Heart right ventricle (tissue), 16 donors: ENCODE measurements at regions not wholly inside any gene's neighbourhood (a gene's known extent, or its start where the extent isn't known, plus 50 kb on each side); places are given as distances from the start of the nearest gene placed in this dataset.

ENCODE experiments used
- ATAC-seq, 8 donors: fragments of 200-7000 bp; cut with Tn5 transposase; one replicate each; pipeline ENCODE4 v1.9.1; 2020; ENCODE audit warnings: mild to moderate bottlenecking in 8 of 8, moderate library complexity in 8 of 8, moderate number of reproducible peaks in 1 of 8
- DNase-seq, 2 donors: peaks; one replicate each; pipeline ENCODE4 v3.0.0-alpha.2; 2020
- H3K27ac ChIP-seq, 10 donors: fragments of 200-600 bp; sonication (generic) in 2 of 10; one replicate each; pipeline versions ENCODE4 v1.5.0 to v1.8.0; 2020 to 2022; ENCODE audit warnings: mild to moderate bottlenecking in 3 of 10
- H3K27me3 ChIP-seq, 7 donors: fragments of 200-600 bp; one replicate each; pipeline ENCODE4 v1.8.0; 2021 to 2022; ENCODE audit warnings: mild to moderate bottlenecking in 2 of 7
- H3K36me3 ChIP-seq, 9 donors: fragments of 200-600 bp; sonication (generic) in 1 of 9; one replicate each; pipeline versions ENCODE4 v1.5.0 to v1.8.0; 2020 to 2022; ENCODE audit warnings: mild to moderate bottlenecking in 2 of 9
- H3K4me1 ChIP-seq, 9 donors: fragments of 200-600 bp; sonication (generic) in 1 of 9; one replicate each; pipeline versions ENCODE4 v1.5.0 to v1.8.0; 2020 to 2022; ENCODE audit warnings: mild to moderate bottlenecking in 4 of 9
- H3K4me3 ChIP-seq, 10 donors: fragments of 200-600 bp; sonication (generic) in 2 of 10; one replicate each; pipeline versions ENCODE4 v1.5.0 to v1.8.0; 2020 to 2022; ENCODE audit warnings: mild to moderate bottlenecking in 7 of 10, moderate library complexity in 2 of 10
- H3K9me3 ChIP-seq, 11 donors: fragments of 200-600 bp in 10 of 11; sonication (generic) in 2 of 11; one replicate each; pipeline versions ENCODE4 v1.5.0 to v1.8.0; 2013 to 2022; ENCODE audit warnings: mild to moderate bottlenecking in 2 of 11, control low read depth in 1 of 11, moderate library complexity in 1 of 11
- CTCF ChIP-seq, 9 donors: fragments of 200-600 bp; sonication (generic) in 2 of 9; IDR thresholded peaks; one replicate each; pipeline versions ENCODE4 v1.5.0 to v1.8.0; 2021 to 2022; ENCODE audit warnings: antibody characterized with exemption in 9 of 9, mild to moderate bottlenecking in 5 of 9, moderate library complexity in 1 of 9
- WGBS, 2 donors: extraction: QIAGEN DNeasy Blood & Tissue Kit; methylation state at CpG; one replicate each; pipeline ENCODE4 v1.1.7; 2013; ENCODE audit warnings: inconsistent platforms in 1 of 2; 5-methylcytosine and 5-hydroxymethylcytosine counted together
- intact Hi-C, 10 donors: fragments of 100-400 bp; cut with DNase I; formaldehyde crosslinking; loops; one replicate each; pipeline versions ENCODE4 v1.11.1 to v1.14.2; 2022
- donor health status: Arrhythmogenic right ventricular cardiomyopathy.
- donor health status: ischemic (EF 13 %, LVEDD 7.1; RV severe dilation, severe dysfunction).
- donor health status: healthy with polysubstance abuse.
- donor health status: DM: no; HTN: yes; CAD: no.
- donor health status: DM: no; HTN: no; CAD: no.
- donor health status: ischemic (EF 25% LVEDD 6.9; RV normal size, moderate dysfunction).
- donor health status: ischemic (EF 25% LVEDD 5.7; RV mildly dilated, moderate dysfunction).
- donor health status: healthy.
- donor health status: DM: yes; HTN: yes; CAD: no.
- donor health status: Ischemic cardiomyopathy.
- donor health status: ischemic (EF 35%, LVEDD 5.7; RV mildly dilated, moderate dysfunction).
- donor health status: nonischemic (EF 11% LVEDD 7.7; RV severe dilation, severe dysfunction).
- donor health status: DM: yes; HTN: yes; CAD: no.
- donor health status: PGD.
- donor health status: ischemic (EF 29% LVEDD 5.4; RV normal size, mild dysfunction).
- donor health status: nonischemic (EF 23%, LVEDD 6.1; RV moderate dilation, normal function).

- ATAC-seq (no peak), DNase-seq (no peak)
- no peak overlapping the region for H3K4me3 ChIP-seq
- H3K27me3 ChIP-seq = peaks cover 0 to 3% (median 0%) of the 10 kb centered on the region in 7 donors
- intact Hi-C loops = loop anchor here in 2 of 10 donors (10.0 kb wide), 2 partner anchors 432 to 442 kb away; no protein-coding TSS in a partner anchor
- WGBS, 2 donors = 78 to 86% methylated on average over 2 of the region's 2 CpGs
- no peak overlapping the region for H3K27ac ChIP-seq
- peaks cover 0 to 13% (median 4%) of the 10 kb centered on the region in 9 donors for H3K4me1 ChIP-seq
- H3K9me3 ChIP-seq = no peaks in the 10 kb centered on the region
- H3K36me3 ChIP-seq = no peaks in the 10 kb centered on the region
- TF ChIP-seq CTCF (IDR thresholded peaks at IDR 0.05) = no peak
These were observed 278.0 kb downstream of the KCNS3 start for GRCh38 chr2:18156421-18156820.

GRCh38 chr2:18156002-18156401, 277.5 kb downstream of the KCNS3 start:
- no peaks in the 10 kb centered on the region for H3K9me3 ChIP-seq
- H3K27me3 ChIP-seq = peaks cover 0 to 6% (median 0%) of the 10 kb centered on the region in 7 donors
- no peak for TF ChIP-seq CTCF (IDR thresholded peaks at IDR 0.05)
- DNase-seq (no peak), ATAC-seq (no peak)
- 61 to 81% methylated on average over 2 of the region's 2 CpGs for WGBS, 2 donors
- peaks cover 0 to 13% (median 4%) of the 10 kb centered on the region in 9 donors for H3K4me1 ChIP-seq
- H3K27ac ChIP-seq = no peak overlapping the region
- H3K4me3 ChIP-seq = no peak overlapping the region
- H3K36me3 ChIP-seq = no peaks in the 10 kb centered on the region
- intact Hi-C loops = loop anchor here in 2 of 10 donors (10.0 kb wide), 2 partner anchors 431 to 441 kb away; no protein-coding TSS in a partner anchor

GRCh38 chr2:18154812-18155211, 276.3 kb downstream of the KCNS3 start:
- Histone ChIP-seq H3K27ac (no peak overlapping the region), H3K4me1 (peaks cover 0 to 6% (median 0%) of the 10 kb centered on the region in 9 donors), H3K4me3 (no peak overlapping the region), H3K27me3 (peaks cover 0 to 6% (median 0%) of the 10 kb centered on the region in 7 donors), H3K9me3 (no peaks in the 10 kb centered on the region), H3K36me3 (no peaks in the 10 kb centered on the region)
- no peak for TF ChIP-seq CTCF (IDR thresholded peaks at IDR 0.05)
- intact Hi-C loops = loop anchor here in 2 of 10 donors (5.0 to 10.0 kb wide), 3 partner anchors 303 to 440 kb away; no protein-coding TSS in a partner anchor
- DNase-seq = no peak
- no peak for ATAC-seq

GRCh38 chr2:18154259-18154658, 275.8 kb downstream of the KCNS3 start:
- intact Hi-C loops = loop anchor here in 2 of 10 donors (5.0 to 10.0 kb wide), 3 partner anchors 302 to 439 kb away; no protein-coding TSS in a partner anchor
- no peak for TF ChIP-seq CTCF (IDR thresholded peaks at IDR 0.05)
- no peak for DNase-seq
- no peaks in the 10 kb centered on the region for H3K9me3 ChIP-seq
- H3K27ac ChIP-seq = no peak overlapping the region
- no peaks in the 10 kb centered on the region for H3K36me3 ChIP-seq
- no peak for ATAC-seq
- H3K27me3 ChIP-seq = peaks cover 0 to 6% (median 0%) of the 10 kb centered on the region in 7 donors
- H3K4me3 ChIP-seq = no peak overlapping the region
- peaks cover 0 to under 1% (median 0%) of the 10 kb centered on the region in 9 donors for H3K4me1 ChIP-seq
- WGBS, 2 donors = 95 to 96% methylated on average over 3 of the region's 3 CpGs
